Cardiac muscle cell (in vitro differentiated cells and primary cell): ENCODE measurements at regions not wholly inside any gene's neighbourhood (a gene's known extent, or its start where the extent isn't known, plus 50 kb on each side); places are given as distances from the start of the nearest gene placed in this dataset.

Experiments
- DNase-seq, 2 donors: peaks; one replicate each; pipeline versions ENCODE4 v3.0.0 to v3.0.0-alpha.2; 2010 to 2017; ENCODE audit warnings: low read depth in 1 of 2, low spot score in 1 of 2
- H3K27ac ChIP-seq: fragments of 200-600 bp; sonication (generic); 2 replicates; pipeline ENCODE4 v1.5.1; 2016
- H3K27me3 ChIP-seq: fragments of 200-600 bp; sonication (generic); 2 replicates; pipeline ENCODE4 v1.6.0; 2016; ENCODE audit warnings: control low read depth
- H3K36me3 ChIP-seq: fragments of 200-600 bp; sonication (generic); 2 replicates; pipeline ENCODE4 v1.5.1; 2016; ENCODE audit warnings: control low read depth
- H3K4me1 ChIP-seq: fragments of 200-600 bp; sonication (generic); 2 replicates; pipeline ENCODE4 v1.8.1; 2017; ENCODE audit warnings: low read depth, mild to moderate bottlenecking, mixed run types
- H3K4me3 ChIP-seq: fragments of 200-600 bp; sonication (generic); 2 replicates; pipeline ENCODE4 v1.5.1; 2016; ENCODE audit warnings: mild to moderate bottlenecking
- H3K9me3 ChIP-seq: fragments of 200-600 bp; sonication (generic); 2 replicates; pipeline ENCODE4 v1.5.1; 2017; ENCODE audit warnings: low read depth, mild to moderate bottlenecking, control low read depth
- TF ChIP-seq, protein P1 (sequence below): IDR thresholded peaks from 2 replicates; pipeline ENCODE4 v1.5.1; 2012; ENCODE audit warnings: low read depth, mild to moderate bottlenecking, low read length

DNA sequence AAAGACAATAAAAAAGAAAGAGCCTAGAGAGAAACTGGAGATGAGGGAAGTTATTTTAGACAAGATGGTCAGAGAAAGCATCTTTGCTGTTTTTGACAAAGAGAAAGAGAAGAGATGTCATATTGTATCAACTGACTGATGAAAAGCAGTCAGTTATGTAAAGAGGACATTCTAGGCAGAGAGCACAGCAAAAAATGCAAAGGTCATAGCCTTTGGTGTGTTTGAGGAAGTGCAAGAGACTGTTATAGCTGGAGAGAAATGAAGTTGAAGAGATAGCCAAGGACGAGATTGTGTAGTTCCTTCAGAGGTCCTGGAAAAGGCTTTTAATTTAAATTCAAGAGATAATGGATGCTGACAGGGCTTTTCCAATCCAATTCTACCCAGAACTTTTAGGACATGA lies 342.4 kb downstream of the RASEF start:
- Histone ChIP-seq H3K9me3 (no peaks in the 10 kb centered on the region), H3K36me3 (no peaks in the 10 kb centered on the region), H3K4me3 (no peak overlapping the region), H3K27ac (no peak overlapping the region), H3K4me1 (no peaks in the 10 kb centered on the region), H3K27me3 (no peaks in the 10 kb centered on the region)
- TF ChIP-seq, protein P1, sequence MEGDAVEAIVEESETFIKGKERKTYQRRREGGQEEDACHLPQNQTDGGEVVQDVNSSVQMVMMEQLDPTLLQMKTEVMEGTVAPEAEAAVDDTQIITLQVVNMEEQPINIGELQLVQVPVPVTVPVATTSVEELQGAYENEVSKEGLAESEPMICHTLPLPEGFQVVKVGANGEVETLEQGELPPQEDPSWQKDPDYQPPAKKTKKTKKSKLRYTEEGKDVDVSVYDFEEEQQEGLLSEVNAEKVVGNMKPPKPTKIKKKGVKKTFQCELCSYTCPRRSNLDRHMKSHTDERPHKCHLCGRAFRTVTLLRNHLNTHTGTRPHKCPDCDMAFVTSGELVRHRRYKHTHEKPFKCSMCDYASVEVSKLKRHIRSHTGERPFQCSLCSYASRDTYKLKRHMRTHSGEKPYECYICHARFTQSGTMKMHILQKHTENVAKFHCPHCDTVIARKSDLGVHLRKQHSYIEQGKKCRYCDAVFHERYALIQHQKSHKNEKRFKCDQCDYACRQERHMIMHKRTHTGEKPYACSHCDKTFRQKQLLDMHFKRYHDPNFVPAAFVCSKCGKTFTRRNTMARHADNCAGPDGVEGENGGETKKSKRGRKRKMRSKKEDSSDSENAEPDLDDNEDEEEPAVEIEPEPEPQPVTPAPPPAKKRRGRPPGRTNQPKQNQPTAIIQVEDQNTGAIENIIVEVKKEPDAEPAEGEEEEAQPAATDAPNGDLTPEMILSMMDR, result no peak
- DNase-seq, result no peak

DNA sequence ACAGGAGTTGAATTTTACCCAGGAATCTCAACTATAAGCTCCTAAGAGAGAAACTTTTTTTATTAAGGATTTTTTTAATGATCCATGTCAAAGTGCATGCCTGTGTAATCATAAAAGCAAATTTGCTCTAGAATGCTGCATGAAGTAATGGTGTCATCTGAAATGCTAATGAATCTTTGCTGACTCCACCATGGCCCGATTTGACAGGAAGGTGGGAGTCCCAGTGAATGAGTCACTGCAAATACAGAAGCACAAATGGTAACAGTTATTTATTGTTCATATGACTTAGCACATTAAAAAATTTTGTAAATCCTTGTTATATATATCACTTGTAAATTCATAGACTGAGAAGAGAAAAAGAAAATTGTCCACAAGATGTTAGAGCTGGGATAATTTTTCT lies 341.3 kb downstream of the RASEF start:
- Histone ChIP-seq H3K36me3 (no peaks in the 10 kb centered on the region), H3K27ac (no peak overlapping the region), H3K9me3 (no peaks in the 10 kb centered on the region), H3K4me1 (no peaks in the 10 kb centered on the region), H3K4me3 (no peak overlapping the region), H3K27me3 (no peaks in the 10 kb centered on the region)
- TF ChIP-seq, protein P1, result no peak
- DNase-seq, result no peak

DNA sequence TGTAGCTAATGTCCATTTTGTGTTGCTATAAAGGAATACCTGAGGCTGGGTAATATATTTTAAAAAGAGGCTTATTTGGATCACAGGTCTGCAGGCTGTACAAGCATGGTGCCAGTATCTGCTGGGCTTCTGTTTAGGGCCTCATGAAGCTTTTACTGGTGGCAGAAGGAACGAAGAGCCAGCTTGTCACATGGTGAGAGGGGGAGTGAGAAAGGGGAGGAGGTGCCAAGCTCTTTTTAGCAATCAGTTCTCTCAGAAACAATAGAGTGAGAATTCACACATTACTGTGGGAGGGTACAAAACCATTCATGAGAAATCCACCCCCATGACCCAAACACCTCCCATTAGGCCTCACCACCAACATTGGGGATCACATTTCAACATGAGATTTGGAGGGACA lies 340.9 kb downstream of the RASEF start:
- no peaks in the 10 kb centered on the region for H3K4me1 ChIP-seq
- H3K36me3 ChIP-seq, result no peaks in the 10 kb centered on the region
- TF ChIP-seq, protein P1, result no peak
- no peak overlapping the region for H3K27ac ChIP-seq
- no peak overlapping the region for H3K4me3 ChIP-seq
- H3K27me3 ChIP-seq, result no peaks in the 10 kb centered on the region
- no peak for DNase-seq
- H3K9me3 ChIP-seq, result no peaks in the 10 kb centered on the region

DNA sequence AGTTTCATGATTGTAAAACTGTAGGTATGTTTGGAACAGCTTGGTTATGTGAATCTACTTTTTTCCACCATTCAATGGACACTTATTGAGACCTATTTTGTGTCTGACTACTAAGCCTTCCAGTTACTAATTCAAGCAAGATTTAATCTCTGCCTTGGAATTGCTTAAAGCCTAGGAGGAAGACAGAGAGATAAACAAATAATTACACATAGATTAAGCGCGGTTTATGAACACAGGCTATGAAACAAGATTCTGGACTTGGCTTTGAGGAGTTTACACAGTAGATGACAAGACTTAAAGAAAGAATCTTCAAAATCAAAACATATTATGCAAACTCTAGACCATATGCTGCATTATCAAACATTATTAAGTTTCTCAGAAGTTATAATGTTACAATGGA lies 340.4 kb downstream of the RASEF start:
- no peaks in the 10 kb centered on the region for H3K9me3 ChIP-seq
- TF ChIP-seq, protein P1, result no peak
- no peak overlapping the region for H3K4me3 ChIP-seq
- H3K4me1 ChIP-seq, result no peaks in the 10 kb centered on the region
- H3K27ac ChIP-seq, result no peak overlapping the region
- H3K36me3 ChIP-seq, result no peaks in the 10 kb centered on the region
- no peaks in the 10 kb centered on the region for H3K27me3 ChIP-seq
- DNase-seq, result no peak

DNA sequence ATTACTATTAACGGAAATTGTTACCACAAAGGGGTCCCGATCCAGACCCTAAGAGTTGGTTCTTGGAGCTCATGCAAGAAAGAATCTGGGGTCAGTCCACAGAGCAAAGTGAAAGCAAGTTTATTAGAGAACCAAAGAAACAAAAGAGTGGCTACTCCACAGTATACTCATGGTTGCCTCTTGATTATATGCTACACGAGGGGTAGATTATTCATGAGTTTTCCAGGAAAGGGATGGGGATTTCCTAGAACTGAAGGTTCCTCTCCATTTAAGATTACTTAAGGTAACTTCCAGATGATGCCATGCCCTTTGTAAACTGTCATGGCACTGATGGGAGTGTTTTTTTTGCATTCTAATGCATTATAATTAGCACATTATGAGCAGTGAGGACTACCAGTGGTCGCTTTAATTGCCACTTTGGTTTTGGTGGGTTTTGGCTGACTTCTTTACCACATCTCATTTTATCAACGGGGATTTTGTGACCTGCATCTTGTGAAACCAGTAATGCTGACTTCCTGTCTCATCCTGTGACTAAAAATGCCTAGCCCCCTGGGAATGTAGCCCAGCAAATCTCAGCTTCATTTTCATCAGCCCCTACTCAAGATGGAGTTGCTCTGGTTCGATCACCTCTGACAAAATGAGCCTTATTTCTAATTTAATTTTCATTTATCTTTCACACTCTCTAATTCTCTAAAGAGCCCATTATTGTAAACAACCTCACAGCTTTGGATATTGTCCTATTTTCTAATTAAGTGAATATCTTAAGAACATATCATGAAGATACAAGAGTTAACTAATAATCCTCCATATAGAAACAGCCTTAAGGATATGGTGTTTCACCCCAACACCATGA lies 336.3 kb downstream of the RASEF start:
- no peak overlapping the region for H3K4me3 ChIP-seq
- H3K36me3 ChIP-seq, result no peaks in the 10 kb centered on the region
- H3K27ac ChIP-seq, result no peak overlapping the region
- H3K27me3 ChIP-seq, result no peaks in the 10 kb centered on the region
- no peak for DNase-seq
- H3K4me1 ChIP-seq, result no peaks in the 10 kb centered on the region
- TF ChIP-seq, protein P1, result no peak
- no peaks in the 10 kb centered on the region for H3K9me3 ChIP-seq
